Esophagus (tissue), 2 donors: ENCODE measurements at regions not wholly inside any gene's neighbourhood (a gene's known extent, or its start where the extent isn't known, plus 50 kb on each side); places are given as distances from the start of the nearest gene placed in this dataset.
"Not testable (repeated sequence)": the region's sequence is repeated elsewhere in the genome, so short reads cannot be mapped to it uniquely, and the experiment has no call there.

Experiments used
- H3K27ac ChIP-seq, 2 donors: one replicate each; pipeline ENCODE4 v1.5.1; 2013; ENCODE audit warnings: low read depth in 2 of 2, mild to moderate bottlenecking in 2 of 2, inconsistent platforms in 1 of 2, low read length in 1 of 2, moderate library complexity in 1 of 2
- H3K27me3 ChIP-seq, 2 donors: one replicate each; pipeline ENCODE4 v1.6.1; 2013; ENCODE audit warnings: low read length in 2 of 2, control low read depth in 1 of 2, mild to moderate bottlenecking in 1 of 2; ENCODE audit not compliant: insufficient read depth in 2 of 2, control insufficient read depth in 1 of 2
- H3K36me3 ChIP-seq, 2 donors: one replicate each; pipeline ENCODE4 v1.6.1; 2013; ENCODE audit warnings: low read length in 1 of 2; ENCODE audit not compliant: control insufficient read depth in 2 of 2, insufficient read depth in 2 of 2
- H3K4me1 ChIP-seq, 2 donors: one replicate each; pipeline ENCODE4 v1.6.1; 2013; ENCODE audit warnings: low read length in 1 of 2; ENCODE audit not compliant: control insufficient read depth in 2 of 2, insufficient read depth in 2 of 2
- H3K4me3 ChIP-seq, 2 donors: one replicate each; pipeline ENCODE4 v1.5.1; 2013; ENCODE audit warnings: low read length in 2 of 2, mild to moderate bottlenecking in 2 of 2, low read depth in 1 of 2, moderate library complexity in 1 of 2
- H3K9me3 ChIP-seq, 2 donors: one replicate each; pipeline ENCODE4 v1.6.1; 2013; ENCODE audit warnings: mild to moderate bottlenecking in 2 of 2, low read depth in 1 of 2, low read length in 1 of 2, moderate library complexity in 1 of 2; ENCODE audit not compliant: control insufficient read depth in 2 of 2, insufficient read depth in 1 of 2
- WGBS, 2 donors: extraction: QIAGEN DNeasy Blood & Tissue Kit; methylation state at CpG; one replicate each; pipeline ENCODE4 v1.1.7; 2013; 5-methylcytosine and 5-hydroxymethylcytosine counted together
- donor health status: healthy with polysubstance abuse.
- donor health status: Bipolar disorder and iron deficiency.

- Histone ChIP-seq H3K4me1 (no peaks in the 10 kb centered on the region), H3K9me3 (no peaks in the 10 kb centered on the region), H3K36me3 (no peaks in the 10 kb centered on the region), H3K4me3 (no peak overlapping the region), H3K27me3 (no peaks in the 10 kb centered on the region), H3K27ac (no peak overlapping the region)
- 58 to 65% methylated on average over 10 of the region's 10 CpGs for WGBS, 2 donors
These were observed 129.4 kb upstream of the UXS1 start for GRCh38 chr2:106323337-106324013.

- no peak overlapping the region for H3K27ac ChIP-seq
- no peaks in the 10 kb centered on the region for H3K27me3 ChIP-seq
- H3K4me1 ChIP-seq: no peaks in the 10 kb centered on the region
- H3K9me3 ChIP-seq: no peaks in the 10 kb centered on the region
- no peaks in the 10 kb centered on the region for H3K36me3 ChIP-seq
- H3K4me3 ChIP-seq: no peak overlapping the region
- WGBS, 2 donors: 54 to 55% methylated on average over 5 of the region's 5 CpGs
These were observed 128.2 kb upstream of the UXS1 start for GRCh38 chr2:106322281-106322680.

DNA sequence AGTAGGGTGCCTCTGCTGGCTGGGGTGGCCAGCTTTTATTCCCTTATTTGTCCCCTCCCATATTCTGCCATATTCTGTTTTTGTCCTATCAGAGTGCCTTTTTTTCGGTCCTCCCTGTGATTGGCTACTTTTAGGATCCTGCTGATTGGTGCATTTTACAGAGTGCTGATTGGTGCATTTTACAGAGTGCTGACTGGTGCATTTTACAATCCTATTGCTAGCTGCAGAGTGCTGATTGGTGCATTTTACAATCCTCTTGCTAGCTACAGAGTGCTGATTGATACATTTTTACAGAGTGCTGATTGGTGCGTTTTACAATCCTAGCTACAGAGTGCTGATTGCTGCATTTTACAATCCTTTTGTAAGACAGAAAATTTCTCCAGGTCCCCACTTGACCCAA, 126.3 kb upstream of the UXS1 start:
- H3K4me1 ChIP-seq, H3K36me3 ChIP-seq, H3K9me3 ChIP-seq, H3K27me3 ChIP-seq, H3K27ac ChIP-seq, H3K4me3 ChIP-seq: not testable (repeated sequence)
- 97 to 98% methylated on average over 2 of the region's 2 CpGs for WGBS, 2 donors

DNA sequence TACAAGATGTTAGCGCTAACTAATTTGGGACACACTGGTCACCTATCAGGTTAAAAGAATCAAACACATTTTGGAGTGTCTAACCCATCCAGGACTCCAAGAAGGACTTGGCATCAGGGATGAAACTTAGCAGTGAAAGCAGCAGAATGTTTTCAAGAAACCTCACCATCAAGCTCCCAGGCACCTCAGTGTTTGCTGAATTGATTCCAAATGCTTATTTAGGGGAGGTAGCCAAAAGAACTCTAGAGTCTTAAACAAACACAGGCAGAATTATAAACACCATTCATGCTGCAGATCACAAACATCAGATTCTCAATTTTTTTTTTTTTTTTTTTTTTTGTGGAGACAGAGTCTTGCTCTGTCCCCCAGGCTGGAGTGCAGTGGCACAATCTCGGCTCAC, 122.8 kb upstream of the UXS1 start:
- Histone ChIP-seq H3K4me3 (no peak overlapping the region), H3K4me1 (no peaks in the 10 kb centered on the region), H3K9me3 (no peaks in the 10 kb centered on the region), H3K36me3 (no peaks in the 10 kb centered on the region), H3K27me3 (no peaks in the 10 kb centered on the region), H3K27ac (no peak overlapping the region)
- WGBS, 2 donors: 63 to 74% methylated on average over 2 of the region's 2 CpGs

DNA sequence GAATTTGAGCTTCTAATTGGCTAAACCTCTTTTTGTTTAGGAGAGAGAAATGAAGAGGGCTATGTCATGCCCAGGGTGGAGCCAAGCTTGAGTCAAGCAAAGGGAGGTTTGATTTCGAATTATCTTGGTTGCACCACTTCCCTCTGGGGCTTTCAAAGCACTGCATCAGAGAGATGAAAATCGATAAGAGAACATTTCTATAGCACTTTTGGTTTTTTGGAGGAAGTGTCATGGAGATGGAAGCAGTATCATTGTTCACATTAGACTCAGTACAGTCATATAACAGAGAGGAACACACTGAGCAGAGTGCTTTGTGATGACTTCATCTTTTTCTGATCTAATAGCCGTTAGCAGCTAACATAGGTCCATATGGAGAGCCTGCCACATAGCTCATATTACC, 120.3 kb upstream of the UXS1 start:
- H3K36me3 ChIP-seq: no peaks in the 10 kb centered on the region
- no peaks in the 10 kb centered on the region for H3K27me3 ChIP-seq
- H3K4me3 ChIP-seq: no peak overlapping the region
- H3K9me3 ChIP-seq: no peaks in the 10 kb centered on the region
- no peaks in the 10 kb centered on the region for H3K4me1 ChIP-seq
- 68 to 80% methylated on average over 3 of the region's 3 CpGs for WGBS, 2 donors
- no peak overlapping the region for H3K27ac ChIP-seq

DNA sequence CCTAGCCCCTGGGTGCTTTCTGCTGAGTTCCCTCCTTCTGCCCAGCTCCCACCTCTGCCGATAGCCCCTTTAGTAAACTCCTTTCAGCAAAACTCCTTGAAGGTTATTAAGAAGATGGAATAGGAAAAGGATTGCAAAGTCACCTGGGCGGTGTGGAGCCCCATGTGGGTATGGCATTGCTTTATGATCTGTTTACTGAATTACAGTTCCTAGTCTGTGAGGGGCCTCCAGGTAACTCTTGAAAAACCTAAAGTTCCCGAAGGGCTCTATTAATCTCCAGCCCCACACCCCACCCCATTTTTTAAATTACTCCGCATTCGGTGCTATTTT, 116.9 kb upstream of the UXS1 start:
- H3K9me3 ChIP-seq: no peaks in the 10 kb centered on the region
- H3K4me3 ChIP-seq: no peak overlapping the region
- no peaks in the 10 kb centered on the region for H3K27me3 ChIP-seq
- H3K36me3 ChIP-seq: no peaks in the 10 kb centered on the region
- H3K4me1 ChIP-seq: no peaks in the 10 kb centered on the region
- H3K27ac ChIP-seq: no peak overlapping the region
- 91 to 93% methylated on average over 5 of the region's 5 CpGs for WGBS, 2 donors

DNA sequence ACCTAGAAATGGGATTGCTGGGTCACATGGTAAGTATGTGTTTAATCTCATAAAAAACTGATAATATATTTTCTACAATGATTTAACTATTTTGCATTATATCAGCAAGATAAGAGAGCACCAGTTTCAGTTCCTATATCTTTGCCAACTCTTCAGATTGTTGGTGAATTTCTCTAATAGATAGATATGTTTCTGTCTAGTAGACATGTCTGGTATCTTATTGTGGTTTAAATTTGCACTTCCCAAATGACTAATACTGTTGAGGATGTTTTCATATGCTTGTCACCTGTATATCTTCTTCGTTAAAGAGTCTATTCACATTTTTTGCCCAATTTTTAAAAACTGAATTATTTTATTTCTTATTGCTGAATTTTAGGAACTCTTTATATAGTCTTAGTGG, 113.8 kb upstream of the UXS1 start:
- H3K36me3 ChIP-seq: no peaks in the 10 kb centered on the region

DNA sequence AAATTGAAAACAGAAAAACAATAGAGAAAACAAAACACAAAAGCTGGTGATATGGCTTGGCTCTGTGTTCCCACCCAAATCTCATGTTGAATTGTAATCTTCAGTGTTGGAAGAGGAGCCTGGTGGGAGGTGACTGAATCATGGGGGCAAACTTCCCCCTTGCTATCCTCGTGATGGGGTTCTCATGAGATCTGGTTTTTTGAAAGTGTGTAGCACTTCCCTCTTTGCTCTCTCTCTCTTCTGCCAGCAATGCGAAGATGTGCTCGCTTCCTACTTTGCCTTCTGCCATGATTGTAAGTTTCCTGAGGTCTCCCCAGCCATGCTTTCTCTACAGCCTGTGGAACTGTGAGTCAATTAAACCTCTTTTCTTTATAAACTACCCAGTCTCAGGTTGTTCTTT, 112.3 kb upstream of the UXS1 start:
- H3K36me3 ChIP-seq: no peaks in the 10 kb centered on the region
- H3K4me3 ChIP-seq: no peak overlapping the region
- H3K4me1 ChIP-seq: no peaks in the 10 kb centered on the region
- WGBS, 2 donors: 78 to 88% methylated on average over 3 of the region's 3 CpGs
- no peaks in the 10 kb centered on the region for H3K9me3 ChIP-seq
- H3K27me3 ChIP-seq: no peaks in the 10 kb centered on the region
- H3K27ac ChIP-seq: no peak overlapping the region

More for the DNA sequence above, 113.8 kb upstream of the UXS1 start:
- no peaks in the 10 kb centered on the region for H3K27me3 ChIP-seq
- WGBS, 2 donors: 78% methylated on average over 1 of the region's 1 CpG
- H3K4me3 ChIP-seq: no peak overlapping the region
- H3K27ac ChIP-seq: no peak overlapping the region
- H3K9me3 ChIP-seq: no peaks in the 10 kb centered on the region
- H3K4me1 ChIP-seq: no peaks in the 10 kb centered on the region

DNA sequence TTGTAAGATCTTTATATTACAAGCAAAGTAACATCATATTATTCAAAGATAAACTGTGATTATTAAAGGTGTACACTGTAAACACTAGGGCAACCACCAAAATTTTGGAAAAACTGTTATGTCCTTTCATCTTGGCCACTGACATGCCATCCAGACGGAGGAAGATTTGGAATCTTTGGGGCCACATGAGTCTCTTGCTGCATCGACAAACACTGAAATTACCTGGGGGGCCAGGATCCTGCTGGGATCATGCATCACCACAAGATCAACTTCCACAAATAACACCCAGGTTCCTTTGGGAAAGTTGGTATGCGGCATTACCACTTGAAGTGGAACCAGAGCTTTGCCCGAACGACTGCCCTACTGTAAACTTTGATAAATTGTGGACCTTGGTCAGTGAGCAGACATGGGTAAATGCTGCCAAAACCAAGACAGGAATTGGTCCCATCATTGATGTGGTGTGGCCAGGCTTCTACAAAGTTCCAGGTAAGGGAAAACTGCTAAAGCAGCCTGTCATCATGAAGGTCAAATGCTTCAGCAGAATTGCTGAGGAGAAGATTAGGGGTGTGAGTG, 110.6 kb upstream of the UXS1 start:
- H3K36me3 ChIP-seq: no peaks in the 10 kb centered on the region
- H3K27me3 ChIP-seq: no peaks in the 10 kb centered on the region
- 70 to 87% methylated on average over 5 of the region's 5 CpGs for WGBS, 2 donors
- no peaks in the 10 kb centered on the region for H3K9me3 ChIP-seq
- no peak overlapping the region for H3K27ac ChIP-seq
- H3K4me1 ChIP-seq: no peaks in the 10 kb centered on the region
- H3K4me3 ChIP-seq: no peak overlapping the region

DNA sequence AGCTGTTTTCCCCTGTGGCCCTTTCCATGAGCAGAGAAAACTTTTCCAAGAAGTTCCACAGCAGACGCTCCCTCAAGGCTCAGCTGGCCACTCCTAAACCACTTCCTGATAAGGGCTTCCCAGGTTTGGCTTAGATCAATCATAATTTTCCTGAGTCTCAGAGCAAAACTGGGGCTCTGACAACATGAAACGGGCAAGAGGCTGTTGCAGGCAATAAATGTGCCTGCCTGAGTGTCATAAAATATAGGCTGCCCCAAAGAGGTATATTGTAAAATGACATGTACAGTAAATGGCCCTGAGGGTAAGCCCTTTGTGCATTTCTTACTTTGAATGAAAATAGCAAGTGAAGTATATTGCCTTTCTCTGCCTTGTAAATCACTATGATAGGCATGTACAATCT, 105.6 kb upstream of the UXS1 start:
- no peaks in the 10 kb centered on the region for H3K4me1 ChIP-seq
- no peak overlapping the region for H3K4me3 ChIP-seq
- H3K27ac ChIP-seq: no peak overlapping the region
- no peaks in the 10 kb centered on the region for H3K9me3 ChIP-seq
- no peaks in the 10 kb centered on the region for H3K36me3 ChIP-seq
- 39 to 53% methylated on average over 2 of the region's 2 CpGs for WGBS, 2 donors
- H3K27me3 ChIP-seq: no peaks in the 10 kb centered on the region
